CD1c-positive myeloid dendritic cell (primary cell): ENCODE measurements at regions not wholly inside any gene's neighbourhood (a gene's known extent, or its start where the extent isn't known, plus 50 kb on each side); places are given as distances from the start of the nearest gene placed in this dataset.

Source experiments
- DNase-seq: peaks from one replicate; pipeline ENCODE4 v3.0.0-alpha.2; 2016; ENCODE audit errors: extremely low spot score

DNA sequence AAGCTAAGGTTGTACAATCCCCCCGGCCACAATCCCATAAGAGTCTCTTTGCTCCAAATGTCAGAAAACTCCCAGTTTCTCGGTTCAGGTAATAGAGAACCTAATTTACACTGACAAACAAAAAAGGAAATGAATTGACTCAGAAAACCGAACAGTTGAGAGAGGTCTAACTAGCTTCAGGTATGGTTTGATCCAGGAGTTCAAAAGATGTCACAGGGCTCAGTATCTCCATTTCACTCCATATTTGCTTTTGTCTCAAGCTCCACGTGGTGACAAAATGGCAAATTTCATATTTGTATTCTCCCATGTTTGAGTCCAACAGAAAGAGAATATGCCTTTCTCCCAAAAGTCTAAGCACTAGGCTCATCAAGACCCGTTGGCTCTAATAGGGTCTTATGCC is 117.4 kb downstream of the AXIN2 start:
- DNase-seq: no peak

DNA sequence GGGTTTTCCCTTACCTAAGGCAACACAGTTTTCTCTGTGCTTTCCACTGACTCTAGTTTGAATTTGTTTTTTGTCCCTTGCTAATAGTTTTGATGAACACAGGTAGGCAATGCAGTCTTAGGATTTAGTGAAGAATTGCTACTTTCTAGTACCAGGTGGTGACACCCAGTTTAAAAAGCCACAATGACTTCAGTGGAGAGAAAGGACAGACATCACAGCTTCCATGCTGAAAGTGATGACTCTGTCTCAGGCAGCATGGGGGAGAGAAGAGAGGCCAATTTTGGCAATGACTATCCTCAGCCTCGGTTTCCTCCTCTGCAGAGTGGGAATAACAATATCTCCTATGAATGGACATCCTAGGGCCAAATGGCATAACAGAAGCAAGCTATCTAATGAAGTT is 118.8 kb downstream of the AXIN2 start:
- DNase-seq: no peak

GRCh38 chr17:65442250-65442649 is 119.2 kb downstream of the AXIN2 start:
- DNase-seq: no peak

GRCh38 chr17:65441053-65441605 is 120.3 kb downstream of the AXIN2 start:
- DNase-seq: no peak

GRCh38 chr17:65438708-65439294 is 122.6 kb downstream of the AXIN2 start:
- no peak for DNase-seq

DNA sequence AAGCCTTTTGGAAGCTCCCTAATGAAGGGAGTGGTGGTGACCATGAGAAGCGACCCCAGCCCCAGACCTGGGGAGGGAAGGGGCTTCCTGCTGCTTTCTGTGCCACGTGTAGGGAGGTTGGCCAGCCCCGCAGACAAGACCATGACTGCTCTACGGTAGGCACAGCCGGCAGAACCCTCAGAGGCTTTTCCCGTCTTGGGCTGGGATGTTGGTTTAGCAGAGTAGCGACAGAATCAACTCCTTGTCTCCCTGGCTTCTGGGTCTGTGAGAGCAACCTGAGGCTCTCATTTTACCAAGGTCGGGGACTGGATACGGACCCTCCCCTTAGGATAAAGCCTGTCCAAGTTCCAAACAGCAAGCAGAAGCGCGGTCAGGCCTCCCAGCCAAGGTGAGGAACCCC is 123.3 kb downstream of the AXIN2 start:
- no peak for DNase-seq

DNA sequence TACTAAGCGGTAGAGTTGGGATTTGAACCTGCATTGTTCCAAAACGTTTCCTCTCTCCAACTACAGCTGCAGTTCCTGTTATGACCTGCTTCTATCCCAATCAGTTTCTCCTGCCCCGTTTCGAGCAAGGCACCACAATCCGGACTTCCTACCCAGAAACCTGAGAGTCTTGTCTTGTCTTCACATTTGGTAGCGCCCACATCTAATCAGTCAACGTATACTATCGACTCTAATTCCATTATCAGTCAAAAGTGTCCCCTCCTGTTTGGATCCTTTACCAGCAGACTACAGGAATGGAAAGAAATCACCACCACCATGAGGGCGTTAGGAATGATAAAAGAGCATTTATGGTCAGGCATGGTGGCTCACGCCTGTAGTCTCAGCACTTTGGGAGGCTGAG is 124.6 kb downstream of the AXIN2 start:
- no peak for DNase-seq

DNA sequence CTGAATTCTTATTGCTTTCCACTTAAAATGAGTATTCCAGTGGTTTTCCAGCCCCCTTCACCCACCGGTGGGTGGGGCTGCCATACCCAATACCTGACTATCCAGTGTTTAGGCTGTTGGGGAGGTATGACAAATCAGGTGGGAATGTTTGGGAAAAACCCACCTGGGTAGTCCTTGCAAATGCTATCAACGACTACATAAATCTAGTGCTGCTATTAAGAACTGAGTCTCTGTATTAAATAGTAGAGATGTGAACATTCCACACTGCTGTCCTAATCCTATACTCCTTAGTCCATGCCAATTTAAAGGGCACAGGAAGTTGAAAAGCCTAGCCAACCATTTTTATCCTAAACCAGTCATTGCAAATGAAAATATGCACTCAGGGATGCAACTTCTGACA is 126.6 kb downstream of the AXIN2 start:
- DNase-seq: no peak

DNA sequence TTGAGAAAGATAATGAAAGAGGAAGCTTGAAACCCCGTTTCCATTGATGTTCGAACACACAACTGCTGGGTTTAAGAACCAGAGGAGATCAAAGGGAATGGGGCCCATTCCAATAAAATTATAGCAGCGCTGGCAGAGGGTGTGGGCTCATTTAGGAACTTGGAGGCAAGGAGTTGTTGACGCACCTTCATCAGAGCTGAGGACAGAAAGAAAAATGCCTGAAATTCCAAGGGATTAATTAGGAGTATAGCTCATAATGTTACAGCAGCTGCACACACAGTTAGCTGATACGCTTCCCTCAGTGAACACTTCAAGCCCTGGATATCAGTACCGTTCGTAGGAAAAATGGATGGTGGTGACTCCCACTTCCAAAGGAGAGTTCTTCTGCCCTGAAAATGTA is 127.2 kb downstream of the AXIN2 start:
- DNase-seq: no peak

DNA sequence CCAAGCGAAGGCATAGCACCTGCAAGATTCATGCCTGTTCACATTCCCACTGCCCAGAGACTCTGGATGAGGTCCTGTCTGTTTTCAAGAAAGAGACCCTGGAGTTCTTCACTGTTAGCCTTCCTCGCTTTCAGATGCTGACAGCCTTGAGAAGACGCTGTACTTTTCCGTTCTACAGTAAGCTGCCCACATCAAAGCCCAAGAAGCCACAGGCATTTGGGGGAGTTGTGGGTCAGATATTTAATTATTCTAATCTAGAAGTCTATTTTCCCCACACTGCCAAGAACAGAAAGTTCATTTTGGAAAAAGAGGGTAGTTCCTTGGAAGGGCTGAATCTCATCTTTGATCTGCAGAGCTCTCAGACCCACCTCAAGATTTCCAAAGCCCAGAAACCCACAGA is 127.9 kb downstream of the AXIN2 start:
- DNase-seq: no peak

GRCh38 chr17:65433157-65433556 is 128.3 kb downstream of the AXIN2 start:
- DNase-seq: no peak

- DNase-seq: no peak
Measured at GRCh38 chr17:65431116-65431515, 130.3 kb downstream of the AXIN2 start.

GRCh38 chr17:65430209-65430833 is 131.1 kb downstream of the AXIN2 start:
- DNase-seq: no peak

DNA sequence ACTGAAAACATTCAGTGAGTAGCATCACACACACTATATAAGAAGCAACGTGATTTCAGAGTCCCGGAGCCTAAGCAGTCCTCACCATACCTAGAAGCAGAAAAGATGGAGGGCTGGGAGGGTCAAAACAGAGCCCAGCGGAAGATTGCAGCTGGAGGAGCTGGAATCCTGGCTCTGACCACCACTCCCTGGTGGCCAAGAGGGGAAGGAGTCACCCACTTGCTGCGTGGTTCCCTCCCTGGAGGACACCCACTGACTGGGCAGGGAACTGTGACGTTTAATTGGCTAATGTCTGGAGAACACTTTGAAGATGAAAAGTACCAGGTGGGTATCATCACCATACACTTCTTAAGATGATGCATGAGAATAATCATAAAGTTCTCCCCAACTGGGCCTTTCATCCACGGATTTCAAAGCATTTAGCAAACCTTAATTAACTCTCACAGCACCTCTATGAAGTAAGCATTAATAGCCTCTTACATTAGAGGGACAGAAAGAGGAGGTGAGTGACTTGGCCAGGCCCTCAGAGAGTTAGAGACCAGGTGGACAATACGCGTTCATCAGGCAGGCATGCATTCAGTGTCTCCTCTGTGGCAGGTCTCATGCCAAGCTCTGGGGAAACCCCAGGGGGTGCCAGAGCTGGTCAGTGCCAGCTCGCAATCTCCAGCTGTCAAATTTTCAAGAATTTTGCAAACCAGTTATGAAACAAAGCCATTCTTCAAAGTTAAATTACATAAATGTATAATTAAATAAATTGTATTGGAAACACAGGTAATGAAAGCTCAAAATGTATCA is 137.9 kb downstream of the AXIN2 start:
- DNase-seq: no peak

- no peak for DNase-seq
Measured at GRCh38 chr17:65418622-65419021, 142.8 kb downstream of the AXIN2 start.

DNA sequence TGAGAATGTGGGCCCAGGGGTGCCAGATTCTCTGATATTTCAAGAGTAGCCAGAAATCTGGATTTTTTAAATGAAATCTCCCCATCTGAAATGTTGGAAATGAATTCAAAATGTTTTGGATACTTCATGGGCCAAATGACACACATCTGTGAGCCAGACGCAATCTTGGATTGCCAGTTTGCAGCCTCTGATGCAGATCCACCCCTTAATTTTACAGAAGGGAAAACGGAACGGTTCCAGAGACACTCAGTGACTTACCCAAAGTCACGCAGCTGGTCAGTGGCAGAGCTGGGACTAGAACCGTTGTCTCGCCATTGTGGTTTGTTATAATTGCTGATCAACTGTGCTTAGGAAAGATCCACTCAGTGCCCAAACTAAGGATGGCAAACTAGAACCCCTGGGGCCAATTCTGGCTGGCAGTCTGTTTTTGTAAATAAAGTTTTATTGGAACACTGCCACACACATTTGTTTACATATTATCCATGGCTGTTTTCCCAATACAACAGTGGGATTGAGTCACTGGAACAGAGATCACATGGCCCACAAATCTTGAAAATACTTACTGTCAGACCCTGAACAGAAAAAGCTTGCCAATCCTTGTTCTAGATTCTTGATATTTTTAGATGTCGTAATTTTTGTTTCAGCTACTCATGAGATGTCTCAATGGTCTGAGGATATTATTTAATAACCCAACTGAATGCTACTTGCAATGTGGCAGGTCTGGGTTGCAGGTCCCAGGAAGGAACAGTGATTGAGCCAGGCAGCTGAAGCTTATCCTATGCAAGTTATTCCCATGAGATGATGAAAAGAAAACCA is 143.8 kb downstream of the AXIN2 start:
- DNase-seq: no peak

- no peak for DNase-seq
Measured at GRCh38 chr17:65415991-65416390, 145.5 kb downstream of the AXIN2 start.

DNA sequence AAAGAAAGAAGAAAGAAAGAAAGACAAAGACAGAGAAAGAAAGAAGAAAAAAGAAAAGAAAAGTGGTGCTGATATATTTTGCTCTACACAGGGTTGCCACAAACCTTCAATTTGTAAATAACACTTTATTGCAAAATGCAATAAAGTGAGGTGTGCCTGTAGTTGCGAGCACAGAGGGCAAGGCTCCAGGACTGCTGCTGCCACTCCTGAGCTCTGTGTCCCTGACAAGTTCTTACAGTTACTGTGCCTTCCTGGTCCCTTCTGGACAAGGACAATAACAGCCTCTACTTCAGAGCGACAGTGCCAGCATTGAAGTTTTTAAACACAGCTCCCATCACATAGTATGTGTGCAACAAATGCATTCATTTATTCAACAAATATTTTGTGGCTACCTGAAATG is 148.1 kb downstream of the AXIN2 start:
- DNase-seq: no peak

- DNase-seq: no peak
Measured at GRCh38 chr17:65409381-65409780, 152.1 kb downstream of the AXIN2 start.

DNA sequence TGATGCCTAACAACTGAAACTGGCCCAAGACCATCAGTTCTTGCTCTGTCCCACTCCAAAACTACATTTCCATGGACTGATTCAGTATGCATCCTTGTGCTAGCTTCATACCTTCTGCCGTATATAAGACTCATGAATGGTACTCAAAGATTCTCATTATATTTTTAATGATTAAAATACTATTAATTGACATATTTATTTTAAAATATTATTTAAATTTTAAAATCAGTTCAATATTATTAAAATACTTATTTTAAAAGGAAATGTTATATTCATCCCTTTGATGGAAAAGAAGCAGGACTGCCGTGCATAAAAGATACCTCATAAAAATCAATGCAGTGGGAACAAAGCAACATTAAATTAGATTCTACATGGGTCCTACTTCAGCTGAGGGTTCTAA is 153.4 kb downstream of the AXIN2 start:
- no peak for DNase-seq

- no peak for DNase-seq
Measured at GRCh38 chr17:65407017-65407416, 154.4 kb downstream of the AXIN2 start.

DNA sequence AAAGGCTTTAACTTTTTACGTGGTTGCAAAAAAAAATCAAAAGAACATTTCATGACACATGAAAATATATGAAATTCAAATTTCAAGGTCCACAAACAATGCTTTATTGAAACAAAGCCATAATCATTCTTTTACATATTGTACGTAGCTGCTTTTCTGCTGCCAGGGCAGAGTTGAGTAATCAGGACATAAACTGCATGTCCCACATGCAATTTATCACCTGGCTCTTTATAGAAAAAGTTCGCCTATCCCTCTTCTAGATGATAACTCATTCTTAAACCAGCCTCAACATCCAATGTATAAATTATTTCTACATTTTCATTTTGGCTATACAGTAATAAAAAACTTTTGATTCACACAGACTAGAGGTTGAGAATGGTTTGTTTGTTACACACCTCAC is 154.9 kb downstream of the AXIN2 start:
- DNase-seq: no peak
